Erythroblast (primary cell): ENCODE measurements at regions not wholly inside any gene's neighbourhood (a gene's known extent, or its start where the extent isn't known, plus 50 kb on each side); places are given as distances from the start of the nearest gene placed in this dataset.

Source experiments
- GATA1 ChIP-seq: IDR thresholded peaks from 2 replicates; pipeline ENCODE4 v1.6.1; 2011; ENCODE audit warnings: low read depth, mild to moderate bottlenecking, control low read depth, low read length, moderate library complexity
- POLR2A ChIP-seq: IDR thresholded peaks from 2 replicates; pipeline ENCODE4 v1.6.1; 2011; ENCODE audit warnings: mild to moderate bottlenecking, low read length

GRCh38 chr3:73140772-73141442 is 79.4 kb downstream of the EBLN2 start:
- TF ChIP-seq POLR2A: no peak
- no peak for TF ChIP-seq GATA1
